ENCODE measurements at regions not wholly inside any gene's neighbourhood (a gene's known extent, or its start where the extent isn't known, plus 50 kb on each side); places are given as distances from the start of the nearest gene placed in this dataset.

- H3K27ac ChIP-seq = no peak overlapping the region
- no peaks in the 10 kb centered on the region for H3K36me3 ChIP-seq
These were observed 126.2 kb downstream of the ANKRD60 start for GRCh38 chr20:58102261-58102660.

GRCh38 chr20:58100731-58101356, 127.6 kb downstream of the ANKRD60 start:
- TF ChIP-seq, protein P1, sequence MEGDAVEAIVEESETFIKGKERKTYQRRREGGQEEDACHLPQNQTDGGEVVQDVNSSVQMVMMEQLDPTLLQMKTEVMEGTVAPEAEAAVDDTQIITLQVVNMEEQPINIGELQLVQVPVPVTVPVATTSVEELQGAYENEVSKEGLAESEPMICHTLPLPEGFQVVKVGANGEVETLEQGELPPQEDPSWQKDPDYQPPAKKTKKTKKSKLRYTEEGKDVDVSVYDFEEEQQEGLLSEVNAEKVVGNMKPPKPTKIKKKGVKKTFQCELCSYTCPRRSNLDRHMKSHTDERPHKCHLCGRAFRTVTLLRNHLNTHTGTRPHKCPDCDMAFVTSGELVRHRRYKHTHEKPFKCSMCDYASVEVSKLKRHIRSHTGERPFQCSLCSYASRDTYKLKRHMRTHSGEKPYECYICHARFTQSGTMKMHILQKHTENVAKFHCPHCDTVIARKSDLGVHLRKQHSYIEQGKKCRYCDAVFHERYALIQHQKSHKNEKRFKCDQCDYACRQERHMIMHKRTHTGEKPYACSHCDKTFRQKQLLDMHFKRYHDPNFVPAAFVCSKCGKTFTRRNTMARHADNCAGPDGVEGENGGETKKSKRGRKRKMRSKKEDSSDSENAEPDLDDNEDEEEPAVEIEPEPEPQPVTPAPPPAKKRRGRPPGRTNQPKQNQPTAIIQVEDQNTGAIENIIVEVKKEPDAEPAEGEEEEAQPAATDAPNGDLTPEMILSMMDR (IDR thresholded peaks at IDR 0.05) = no peak
- no peak overlapping the region for H3K4me3 ChIP-seq
- no peaks in the 10 kb centered on the region for H3K4me1 ChIP-seq
- H3K36me3 ChIP-seq = no peaks in the 10 kb centered on the region
- no peak for DNase-seq (ENCODE audit: low spot score)
- no peak overlapping the region for H3K27ac ChIP-seq
- H3K27me3 ChIP-seq = no peaks in the 10 kb centered on the region
- H3K9me3 ChIP-seq = no peaks in the 10 kb centered on the region

More at GRCh38 chr20:58102261-58102660, 126.2 kb downstream of the ANKRD60 start:
- TF ChIP-seq, protein P1 (IDR thresholded peaks at IDR 0.05) = no peak
- Histone ChIP-seq H3K4me3 (no peak overlapping the region), H3K27me3 (no peaks in the 10 kb centered on the region), H3K9me3 (no peaks in the 10 kb centered on the region), H3K4me1 (no peaks in the 10 kb centered on the region)
- no peak for DNase-seq (ENCODE audit: low spot score)

DNA sequence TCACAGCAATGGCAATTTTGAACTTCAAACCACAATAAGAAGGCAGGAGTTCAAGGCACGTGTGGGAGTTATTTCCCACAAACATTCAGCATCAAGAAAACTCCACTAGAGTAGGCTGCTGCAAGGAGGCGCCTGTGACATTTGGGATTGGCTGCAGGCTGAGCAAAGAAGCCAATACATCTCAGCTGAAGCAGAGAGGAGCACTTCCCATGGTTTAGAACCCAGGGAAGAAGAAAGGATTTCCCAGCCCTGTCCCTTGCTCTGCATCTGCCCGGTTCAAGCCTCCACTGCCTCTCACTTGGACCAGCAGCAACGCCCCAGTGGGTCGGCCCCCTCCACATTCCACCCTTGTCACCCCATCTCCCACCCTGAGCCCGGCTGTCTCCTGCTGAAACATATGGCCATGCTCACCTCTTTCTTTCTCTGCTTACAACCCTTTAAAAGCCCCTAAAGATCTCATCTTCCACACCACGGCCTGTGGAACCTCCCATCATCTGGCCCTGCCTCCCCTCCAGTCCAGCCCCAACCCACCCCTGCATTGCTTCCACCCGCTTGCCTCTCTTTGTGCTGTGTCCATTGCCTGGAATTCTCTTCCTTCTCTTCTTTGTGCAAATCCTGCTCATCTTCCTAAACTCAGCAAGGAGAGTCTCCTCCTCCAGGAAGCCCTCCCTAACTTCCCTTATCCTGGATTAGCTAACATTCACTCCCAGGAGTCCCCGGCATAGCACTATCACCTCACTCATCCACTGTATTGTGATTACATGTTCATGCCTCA, 128.3 kb downstream of the ANKRD60 start:
- no peak for DNase-seq (ENCODE audit: low spot score)
- Histone ChIP-seq H3K27me3 (no peaks in the 10 kb centered on the region), H3K9me3 (no peaks in the 10 kb centered on the region), H3K36me3 (no peaks in the 10 kb centered on the region), H3K4me1 (no peaks in the 10 kb centered on the region), H3K27ac (no peak overlapping the region), H3K4me3 (no peak overlapping the region)
- TF ChIP-seq, protein P1 (IDR thresholded peaks at IDR 0.05) = no peak

DNA sequence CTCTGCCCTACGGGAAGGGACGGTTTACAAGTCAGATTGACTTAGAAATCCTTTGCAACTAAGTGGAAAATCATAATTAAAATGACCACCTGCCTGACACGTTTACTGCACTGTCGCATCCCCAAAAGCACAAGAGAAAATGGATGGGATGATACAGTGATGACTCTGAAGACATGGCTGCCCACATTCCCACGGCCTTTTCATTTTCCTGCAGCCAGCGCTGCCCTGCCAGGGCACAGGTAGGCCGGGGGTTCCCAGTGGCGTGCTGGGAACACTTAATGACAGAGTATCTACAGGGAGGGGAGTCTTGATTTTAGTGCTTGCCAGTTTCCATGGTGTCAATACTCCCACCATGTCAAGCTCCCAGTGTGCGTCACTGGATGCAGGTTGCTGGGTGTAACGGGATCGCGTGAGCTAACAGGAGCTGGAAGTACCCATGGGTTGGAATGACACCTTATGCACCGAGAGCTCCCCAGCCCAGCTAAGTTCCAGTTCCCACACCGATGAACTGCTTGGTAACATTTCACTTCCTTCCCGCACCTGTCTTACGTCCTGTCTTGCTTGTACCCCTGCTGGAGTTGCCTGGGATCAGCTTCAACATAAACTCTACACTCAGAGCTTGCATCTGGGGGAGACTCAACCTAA, 129.0 kb downstream of the ANKRD60 start:
- no peak for DNase-seq (ENCODE audit: low spot score)
- no peaks in the 10 kb centered on the region for H3K9me3 ChIP-seq
- no peaks in the 10 kb centered on the region for H3K36me3 ChIP-seq
- H3K27me3 ChIP-seq = no peaks in the 10 kb centered on the region
- H3K27ac ChIP-seq = no peak overlapping the region
- TF ChIP-seq, protein P1 (IDR thresholded peaks at IDR 0.05) = no peak
- no peak overlapping the region for H3K4me3 ChIP-seq
- H3K4me1 ChIP-seq = no peaks in the 10 kb centered on the region

DNA sequence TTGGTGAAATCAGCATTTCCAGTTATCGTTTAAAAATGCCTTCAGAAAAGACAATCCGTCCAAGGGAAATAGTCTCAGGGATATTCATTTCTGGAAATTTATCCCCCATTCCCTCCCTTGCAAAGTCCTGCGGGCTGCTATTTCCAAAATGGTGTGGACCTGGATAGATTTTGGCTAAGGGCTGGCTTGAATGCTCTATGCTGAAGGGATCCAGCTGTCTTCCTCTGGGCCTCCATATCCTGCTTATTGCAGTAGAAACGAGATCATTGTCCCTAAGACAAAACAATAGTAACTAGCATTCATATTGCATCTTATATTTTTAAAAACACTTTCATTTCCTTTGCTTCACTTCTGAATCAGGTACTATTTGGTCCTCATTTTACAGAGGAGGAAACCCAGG, 129.9 kb downstream of the ANKRD60 start:
- no peak overlapping the region for H3K4me3 ChIP-seq
- TF ChIP-seq, protein P1 (IDR thresholded peaks at IDR 0.05) = no peak
- no peak for DNase-seq (ENCODE audit: low spot score)
- H3K36me3 ChIP-seq = no peaks in the 10 kb centered on the region
- H3K27ac ChIP-seq = no peak overlapping the region
- no peaks in the 10 kb centered on the region for H3K4me1 ChIP-seq
- H3K9me3 ChIP-seq = no peaks in the 10 kb centered on the region
- no peaks in the 10 kb centered on the region for H3K27me3 ChIP-seq
